SK-N-MC (cell line): ENCODE measurements at regions not wholly inside any gene's neighbourhood (a gene's known extent, or its start where the extent isn't known, plus 50 kb on each side); places are given as distances from the start of the nearest gene placed in this dataset.

Experiments used
- DNase-seq: peaks from one replicate; pipeline ENCODE4 v3.0.0-alpha.2; 2011; ENCODE audit warnings: low read depth, low spot score
- H3K27ac ChIP-seq: fragments of 200-600 bp; sonication (generic); 2 replicates; pipeline ENCODE4 v1.5.1; 2016; ENCODE audit warnings: mixed run types
- H3K36me3 ChIP-seq: fragments of 200-600 bp; sonication (generic); 2 replicates; pipeline ENCODE4 v1.6.1; 2017; ENCODE audit warnings: antibody characterized with exemption, low read length, mixed read lengths; ENCODE audit not compliant: insufficient read depth
- H3K4me3 ChIP-seq: fragments of 200-600 bp; sonication (generic); 2 replicates; pipeline ENCODE4 v1.5.1; 2016
- H3K9ac ChIP-seq: fragments of 200-600 bp; sonication (generic); 2 replicates; pipeline ENCODE4 v1.8.0; 2017; ENCODE audit warnings: mixed run types, mixed read lengths; ENCODE audit not compliant: insufficient read length
- H3K9me3 ChIP-seq: fragments of 200-600 bp; sonication (generic); 2 replicates; pipeline ENCODE4 v1.6.1; 2017; ENCODE audit warnings: low read depth, mild to moderate bottlenecking, antibody characterized with exemption, low read length, moderate library complexity, mixed read lengths
- EZH2 ChIP-seq: fragments of 200-600 bp; sonication (generic); IDR thresholded peaks from one replicate; pipeline ENCODE4 v1.6.1; 2017; ENCODE audit warnings: antibody characterized with exemption
- FOXP2 ChIP-seq: optimal IDR thresholded peaks from 2 replicates; pipeline ENCODE3; 2011; ENCODE audit warnings: mild to moderate bottlenecking, moderate library complexity; ENCODE audit not compliant: insufficient read depth; ENCODE audit errors: extremely low read length, control extremely low read depth
- POLR2AphosphoS5 ChIP-seq: IDR thresholded peaks from 2 replicates; pipeline ENCODE4 v1.6.1; 2012; ENCODE audit warnings: mild to moderate bottlenecking, low read depth, low read length, borderline replicate concordance

DNA sequence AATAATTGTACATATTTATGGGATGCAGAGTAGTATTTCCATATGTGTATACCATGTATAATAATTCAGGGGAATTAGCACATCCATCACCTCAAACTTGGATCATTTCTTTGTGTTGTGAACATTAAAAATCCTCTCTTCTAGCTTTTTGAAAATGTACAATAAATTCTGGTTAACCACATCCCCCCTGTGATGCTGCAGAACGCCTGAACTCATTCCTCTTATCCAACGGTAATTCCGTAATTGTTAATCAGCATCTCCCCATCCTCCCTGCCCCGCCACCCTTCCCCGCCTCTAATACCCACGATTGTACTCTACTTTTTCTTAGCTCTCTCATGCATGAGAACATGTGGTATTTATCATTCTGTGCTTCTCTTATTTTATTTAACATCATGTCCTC, 127.7 kb upstream of the ANKRD55 start:
- TF ChIP-seq FOXP2 (no peak), EZH2 (no peak), POLR2AphosphoS5 (no peak)
- DNase-seq, result no peak

DNA sequence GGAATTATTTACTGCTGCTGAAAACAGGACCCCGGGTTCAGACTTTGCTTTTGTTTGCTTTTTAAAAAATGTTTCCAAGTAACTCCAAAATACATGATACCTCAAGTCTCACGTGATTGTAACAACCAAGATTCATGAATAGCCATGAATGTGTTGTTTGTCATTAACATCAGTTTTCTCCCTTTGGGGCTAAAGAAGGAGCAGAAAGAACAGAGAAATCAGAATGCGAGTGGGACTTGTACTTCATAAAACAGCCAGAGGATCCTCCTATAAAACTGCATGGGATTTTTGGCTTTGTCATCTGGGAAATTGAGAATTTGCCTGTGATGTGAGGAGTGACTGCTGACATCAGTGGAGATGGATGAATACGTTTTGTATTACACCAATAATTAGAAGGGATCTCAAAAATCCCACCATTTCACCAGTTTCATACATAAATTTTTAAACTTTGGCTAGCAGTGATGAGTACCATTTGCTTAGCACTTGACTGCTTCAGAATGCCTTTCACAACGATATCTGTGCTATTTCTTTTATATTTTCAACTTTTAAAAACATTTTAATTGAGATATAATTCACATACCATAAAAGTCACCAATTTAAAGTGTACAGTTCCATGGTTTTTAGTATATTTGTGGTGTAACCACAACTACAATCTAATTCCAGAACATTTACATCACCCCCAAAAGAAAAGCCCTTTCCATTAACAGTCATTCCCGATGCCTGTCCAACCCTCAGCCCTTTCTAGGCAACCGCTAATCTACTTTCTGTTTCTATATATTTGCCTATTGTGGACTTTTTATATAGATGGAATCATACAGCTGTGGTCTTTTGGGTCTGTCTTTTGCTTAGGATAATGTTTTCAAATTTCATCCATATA, 126.9 kb upstream of the ANKRD55 start:
- Histone ChIP-seq H3K9me3 (no peaks in the 10 kb centered on the region), H3K36me3 (no peaks in the 10 kb centered on the region), H3K27ac (no peak overlapping the region), H3K9ac (no peak overlapping the region), H3K4me3 (no peak overlapping the region)
- TF ChIP-seq FOXP2 (no peak), EZH2 (no peak), POLR2AphosphoS5 (no peak)
- DNase-seq, result no peak

More for the DNA sequence above, 127.7 kb upstream of the ANKRD55 start:
- H3K27ac ChIP-seq, result no peak overlapping the region
- H3K36me3 ChIP-seq, result no peaks in the 10 kb centered on the region
- H3K9ac ChIP-seq, result no peak overlapping the region
- H3K9me3 ChIP-seq, result no peaks in the 10 kb centered on the region
- no peak overlapping the region for H3K4me3 ChIP-seq

DNA sequence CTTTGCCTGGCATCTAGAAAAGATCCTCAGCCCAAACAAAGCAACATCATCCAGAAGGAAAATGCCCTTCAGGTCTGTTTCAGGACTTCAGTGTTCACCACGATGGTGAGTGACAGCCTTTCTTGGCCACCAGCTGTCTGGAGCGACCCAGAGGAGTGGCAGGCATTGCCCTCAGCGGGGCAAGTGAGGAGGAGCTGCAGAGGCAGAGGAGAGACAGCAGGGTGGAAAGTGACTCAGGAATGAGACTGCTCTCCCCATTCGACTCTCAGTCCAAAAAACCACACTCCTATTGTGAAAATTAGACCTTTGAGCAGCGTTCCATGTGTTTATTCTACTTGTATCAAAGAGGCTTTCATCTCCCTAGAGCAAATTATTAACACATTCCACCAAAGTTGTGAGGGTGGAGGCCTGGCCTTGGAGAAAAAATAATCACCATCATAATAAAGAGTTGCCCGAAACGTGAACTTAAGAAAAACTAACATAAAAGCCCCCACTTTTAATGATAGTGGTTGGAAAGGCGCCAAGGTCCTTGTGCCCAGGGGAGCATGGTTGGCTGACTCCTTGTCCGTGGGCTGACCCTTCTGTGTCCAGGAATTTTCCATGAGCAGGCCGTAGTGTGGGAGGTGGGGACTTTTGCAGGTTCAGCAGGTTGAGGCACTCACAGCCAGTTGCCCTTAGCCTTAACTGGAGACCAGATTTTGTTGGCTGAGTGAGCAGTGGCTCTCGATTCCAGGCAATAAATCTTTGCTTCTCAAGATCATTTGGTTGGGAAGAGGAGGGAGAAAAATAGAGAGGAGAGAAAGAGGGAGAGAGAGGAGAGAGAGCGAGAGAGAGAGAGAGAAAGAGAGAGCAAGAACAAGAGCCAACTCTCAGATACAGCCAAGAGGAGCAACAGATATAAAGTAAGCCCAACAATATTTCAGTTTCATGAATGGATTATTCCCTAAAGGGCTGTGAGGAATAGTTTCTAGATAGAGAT, 125.9 kb upstream of the ANKRD55 start:
- Histone ChIP-seq H3K27ac (no peak overlapping the region), H3K4me3 (no peak overlapping the region), H3K9ac (no peak overlapping the region), H3K36me3 (no peaks in the 10 kb centered on the region), H3K9me3 (no peaks in the 10 kb centered on the region)
- no peak for DNase-seq
- TF ChIP-seq POLR2AphosphoS5 (no peak), FOXP2 (no peak), EZH2 (no peak)

DNA sequence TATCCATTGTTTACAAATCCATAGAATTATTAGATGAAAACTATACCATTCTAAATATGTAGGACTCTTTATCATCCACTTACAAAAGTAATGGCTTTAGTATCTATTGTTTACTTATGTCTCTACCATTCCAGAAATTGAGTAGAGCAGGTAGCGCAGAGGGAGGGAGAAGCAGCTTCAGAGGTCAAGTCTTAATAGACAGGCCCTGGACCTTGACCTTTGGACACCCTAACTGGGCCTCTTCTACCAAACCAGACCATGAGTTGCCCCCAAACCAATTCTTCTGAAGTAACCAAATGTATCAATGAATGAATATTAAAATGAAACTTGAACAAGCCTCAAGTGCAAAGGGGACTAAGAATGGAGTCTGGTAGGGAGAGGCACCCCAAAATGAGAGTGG, 124.9 kb upstream of the ANKRD55 start:
- H3K4me3 ChIP-seq, result no peak overlapping the region
- no peak for DNase-seq
- no peak overlapping the region for H3K9ac ChIP-seq
- H3K36me3 ChIP-seq, result no peaks in the 10 kb centered on the region
- H3K9me3 ChIP-seq, result no peaks in the 10 kb centered on the region
- TF ChIP-seq FOXP2, result no peak
- no peak for TF ChIP-seq EZH2
- no peak for TF ChIP-seq POLR2AphosphoS5
- H3K27ac ChIP-seq, result no peak overlapping the region

DNA sequence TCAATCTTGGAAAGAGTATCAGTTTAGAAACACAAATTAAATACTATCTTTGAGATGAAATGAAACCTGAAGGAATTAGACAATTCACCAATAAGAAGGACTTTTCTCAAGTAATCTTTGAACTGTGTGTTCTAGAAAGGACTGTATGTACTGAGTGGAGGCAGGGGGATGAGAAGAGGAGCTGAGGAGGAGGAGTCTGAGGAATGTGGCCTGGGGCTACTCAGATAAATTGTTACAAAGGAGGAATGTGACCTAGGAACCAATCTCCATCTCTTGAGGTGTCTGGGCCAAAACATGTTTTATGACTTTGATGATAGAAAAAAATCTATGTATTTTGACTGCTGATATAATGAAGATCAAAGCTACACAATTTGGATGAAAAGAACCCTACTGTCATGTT, 124.3 kb upstream of the ANKRD55 start:
- no peaks in the 10 kb centered on the region for H3K9me3 ChIP-seq
- no peak for DNase-seq
- no peak for TF ChIP-seq POLR2AphosphoS5
- TF ChIP-seq FOXP2, result no peak
- no peak for TF ChIP-seq EZH2
- no peaks in the 10 kb centered on the region for H3K36me3 ChIP-seq
- H3K9ac ChIP-seq, result no peak overlapping the region
- no peak overlapping the region for H3K4me3 ChIP-seq
- H3K27ac ChIP-seq, result no peak overlapping the region

GRCh38 chr5:56356836-56357160, 123.7 kb upstream of the ANKRD55 start:
- H3K9ac ChIP-seq, result no peak overlapping the region
- no peak for TF ChIP-seq EZH2
- TF ChIP-seq FOXP2, result no peak
- no peak for TF ChIP-seq POLR2AphosphoS5
- no peak overlapping the region for H3K4me3 ChIP-seq
- no peaks in the 10 kb centered on the region for H3K36me3 ChIP-seq
- H3K27ac ChIP-seq, result no peak overlapping the region
- H3K9me3 ChIP-seq, result no peaks in the 10 kb centered on the region
- DNase-seq, result no peak

DNA sequence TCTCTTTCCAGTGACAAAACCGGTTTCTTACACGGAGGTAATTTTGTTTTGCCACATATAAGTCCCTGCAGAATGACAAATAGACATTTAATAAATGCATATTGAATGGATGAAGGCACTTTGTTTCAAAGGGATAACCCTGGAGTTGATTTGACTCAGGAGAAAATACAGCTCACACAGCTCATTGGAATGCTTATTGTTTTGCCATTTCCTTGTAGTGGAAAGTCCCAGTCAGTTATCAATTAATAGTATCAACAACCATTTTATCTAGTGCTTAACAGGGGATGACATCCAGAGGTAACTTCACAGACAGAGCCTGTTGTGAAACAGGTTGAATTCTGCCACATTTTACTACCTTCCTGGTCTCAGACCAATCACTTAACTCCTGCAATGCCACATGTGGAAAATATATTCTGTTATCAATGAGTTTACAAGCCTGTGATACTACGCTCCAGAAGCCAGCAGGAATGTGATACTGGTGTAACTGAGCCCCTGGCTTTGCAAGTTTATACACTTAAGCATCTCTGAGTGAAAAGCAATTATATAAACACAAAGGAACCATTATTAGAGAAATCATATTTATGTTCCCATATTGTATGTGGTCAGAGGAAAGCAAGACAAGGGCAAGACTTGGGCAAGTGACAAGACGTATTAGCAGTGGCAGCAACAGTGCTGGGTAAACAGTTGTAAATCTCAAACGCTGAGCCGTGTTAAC, 123.1 kb upstream of the ANKRD55 start:
- Histone ChIP-seq H3K4me3 (no peak overlapping the region), H3K36me3 (no peaks in the 10 kb centered on the region), H3K27ac (no peak overlapping the region), H3K9ac (no peak overlapping the region), H3K9me3 (no peaks in the 10 kb centered on the region)
- no peak for TF ChIP-seq POLR2AphosphoS5
- no peak for TF ChIP-seq EZH2
- TF ChIP-seq FOXP2, result no peak
- no peak for DNase-seq

DNA sequence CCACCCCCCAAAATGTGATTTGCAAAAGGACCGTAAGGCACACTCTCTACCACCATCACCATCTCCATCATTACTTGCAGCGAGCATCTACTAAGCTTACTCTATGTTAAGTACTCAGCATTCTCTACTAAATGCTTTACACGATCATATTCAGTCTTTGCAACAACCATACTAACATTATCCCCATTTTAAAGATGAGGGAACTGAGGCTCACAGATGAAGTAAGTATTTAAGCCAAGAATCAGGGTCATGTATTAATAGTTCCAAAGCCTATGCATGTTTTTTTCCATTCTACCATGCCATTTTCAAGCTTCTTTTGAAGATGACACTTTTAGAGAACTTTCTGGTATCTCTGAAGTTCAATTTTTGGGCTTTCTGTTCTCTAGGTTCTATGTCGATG, 121.7 kb upstream of the ANKRD55 start:
- no peaks in the 10 kb centered on the region for H3K9me3 ChIP-seq
- H3K27ac ChIP-seq, result no peak overlapping the region
- no peak for TF ChIP-seq EZH2
- no peak for TF ChIP-seq FOXP2
- H3K36me3 ChIP-seq, result no peaks in the 10 kb centered on the region
- no peak overlapping the region for H3K9ac ChIP-seq
- no peak for DNase-seq
- H3K4me3 ChIP-seq, result no peak overlapping the region
